ENCODE measurements at regions not wholly inside any gene's neighbourhood (a gene's known extent, or its start where the extent isn't known, plus 50 kb on each side); places are given as distances from the start of the nearest gene placed in this dataset.

DNA sequence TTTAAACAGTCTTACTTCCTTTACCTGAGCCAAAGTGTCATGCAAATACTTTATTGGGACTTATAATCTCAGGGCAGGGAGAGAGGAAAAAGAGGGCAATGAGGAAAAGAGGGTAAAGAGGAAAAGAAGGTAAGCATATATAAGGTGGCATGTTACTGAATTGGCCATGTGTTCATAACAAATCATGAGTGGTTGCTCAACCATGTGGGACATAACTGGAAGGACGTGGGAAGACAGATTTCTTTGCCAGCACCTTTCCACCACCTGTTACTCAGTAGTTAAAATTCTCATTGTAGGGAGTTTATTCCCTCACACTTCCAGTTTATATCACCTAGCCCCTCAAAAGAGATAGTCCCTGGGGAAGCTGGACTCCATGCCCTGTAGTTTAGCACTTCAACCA lies 54.7 kb upstream of the TPRG1 start:
- no peak for DNase-seq (ENCODE audit: low spot score)

DNA sequence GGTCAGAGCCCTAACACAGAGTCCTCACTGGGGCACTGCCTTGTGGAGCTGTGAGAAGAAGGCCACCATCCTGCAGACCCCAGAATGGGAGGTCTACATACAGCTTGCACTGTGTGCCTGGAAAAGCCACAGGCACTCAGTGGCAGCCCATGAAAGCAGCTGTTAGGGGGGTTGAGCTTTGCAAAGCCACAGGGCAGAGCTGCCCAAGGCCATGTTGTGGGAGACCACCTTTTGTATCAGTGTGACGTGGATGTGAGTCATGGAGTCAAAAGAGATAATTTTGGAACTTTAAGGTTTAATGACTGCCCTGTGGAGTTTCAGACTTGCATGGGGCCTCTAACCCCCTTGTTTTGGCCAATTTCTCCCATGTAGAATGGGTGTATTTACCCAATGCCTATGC lies 52.9 kb upstream of the TPRG1 start:
- no peak for DNase-seq (ENCODE audit: low spot score)

DNA sequence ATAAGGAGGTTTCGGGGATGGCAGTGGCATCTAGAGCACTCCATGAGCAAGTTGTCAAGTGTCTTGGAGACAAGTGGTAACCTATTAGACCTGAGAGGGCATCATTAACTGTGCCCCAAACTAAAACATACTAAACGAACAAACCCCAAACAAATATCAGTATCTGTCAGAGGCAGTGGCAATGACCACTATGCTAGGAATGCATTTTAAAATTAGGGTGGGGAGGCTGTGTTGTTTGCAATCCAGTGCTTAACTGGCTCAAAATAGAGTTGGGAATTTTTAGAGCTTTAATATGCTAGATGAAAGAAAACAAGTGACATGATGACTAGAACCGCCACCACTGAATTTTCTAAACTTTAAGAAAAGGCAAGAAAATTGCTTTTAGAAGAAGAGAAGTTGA lies 51.8 kb upstream of the TPRG1 start:
- no peak for DNase-seq (ENCODE audit: low spot score)

DNA sequence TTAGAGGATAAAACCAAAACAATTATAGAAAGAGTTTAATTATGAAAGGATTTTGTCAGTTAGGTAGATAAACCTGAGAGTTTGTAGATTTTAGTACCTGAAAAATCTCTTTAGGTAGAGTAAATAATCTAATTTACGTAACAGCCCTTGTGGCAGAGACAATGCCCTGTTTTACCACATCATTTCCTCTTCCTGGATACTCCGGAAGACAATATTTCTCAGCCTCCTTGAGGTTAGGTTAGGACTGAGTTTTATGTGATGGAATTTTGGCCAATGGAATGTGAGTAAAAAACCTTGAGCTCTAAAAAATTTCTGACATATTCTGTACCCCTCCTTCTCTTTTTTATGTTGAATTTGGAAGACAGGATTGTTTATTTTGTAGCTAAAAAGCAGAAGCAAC lies 50.7 kb upstream of the TPRG1 start:
- no peak for DNase-seq (ENCODE audit: low spot score)

Measured in SK-N-DZ (cell line).